ENCODE measurements at regions not wholly inside any gene's neighbourhood (a gene's known extent, or its start where the extent isn't known, plus 50 kb on each side); places are given as distances from the start of the nearest gene placed in this dataset.

GRCh38 chr6:134840086-134840867, 109.6 kb downstream of the ALDH8A1 start:
- 75 to 89% (median 84%) methylated on average over 6 to 7 of the region's 7 CpGs for WGBS, 4 donors
- Histone ChIP-seq H3K36me3 (replicated peaks in 1 of 2) (no peaks in the 10 kb centered on the region), H3K27me3 (no peaks in the 10 kb centered on the region), H3K4me3 (no peak overlapping the region), H3K9me3 (replicated peaks in 1 of 3) (no peaks in the 10 kb centered on the region), H3K27ac (no peak overlapping the region), H3K4me1 (replicated peaks in 1 of 2) (no peaks in the 10 kb centered on the region)
- intact Hi-C loops (cut with DNase I): no loop called here
- TF ChIP-seq POLR2A (IDR thresholded peaks at IDR 0.05): no peak
- TF ChIP-seq, protein P1, sequence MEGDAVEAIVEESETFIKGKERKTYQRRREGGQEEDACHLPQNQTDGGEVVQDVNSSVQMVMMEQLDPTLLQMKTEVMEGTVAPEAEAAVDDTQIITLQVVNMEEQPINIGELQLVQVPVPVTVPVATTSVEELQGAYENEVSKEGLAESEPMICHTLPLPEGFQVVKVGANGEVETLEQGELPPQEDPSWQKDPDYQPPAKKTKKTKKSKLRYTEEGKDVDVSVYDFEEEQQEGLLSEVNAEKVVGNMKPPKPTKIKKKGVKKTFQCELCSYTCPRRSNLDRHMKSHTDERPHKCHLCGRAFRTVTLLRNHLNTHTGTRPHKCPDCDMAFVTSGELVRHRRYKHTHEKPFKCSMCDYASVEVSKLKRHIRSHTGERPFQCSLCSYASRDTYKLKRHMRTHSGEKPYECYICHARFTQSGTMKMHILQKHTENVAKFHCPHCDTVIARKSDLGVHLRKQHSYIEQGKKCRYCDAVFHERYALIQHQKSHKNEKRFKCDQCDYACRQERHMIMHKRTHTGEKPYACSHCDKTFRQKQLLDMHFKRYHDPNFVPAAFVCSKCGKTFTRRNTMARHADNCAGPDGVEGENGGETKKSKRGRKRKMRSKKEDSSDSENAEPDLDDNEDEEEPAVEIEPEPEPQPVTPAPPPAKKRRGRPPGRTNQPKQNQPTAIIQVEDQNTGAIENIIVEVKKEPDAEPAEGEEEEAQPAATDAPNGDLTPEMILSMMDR (IDR thresholded peaks at IDR 0.05): no peak
- DNase-seq: no peak

GRCh38 chr6:134835993-134836392, 113.9 kb downstream of the ALDH8A1 start:
- 56 to 70% (median 59%) methylated on average over 2 of the region's 2 CpGs for WGBS, 4 donors
- H3K9me3 ChIP-seq (replicated peaks in 1 of 3): no peaks in the 10 kb centered on the region
- no peak for TF ChIP-seq POLR2A (IDR thresholded peaks at IDR 0.05)
- TF ChIP-seq, protein P1 (IDR thresholded peaks at IDR 0.05): no peak
- H3K27me3 ChIP-seq: no peaks in the 10 kb centered on the region
- H3K4me1 ChIP-seq (replicated peaks in 1 of 2): no peaks in the 10 kb centered on the region
- no peaks in the 10 kb centered on the region for H3K36me3 ChIP-seq (replicated peaks in 1 of 2)
- no peak overlapping the region for H3K27ac ChIP-seq
- DNase-seq: peak in 1 of 7 donors; percentile 10
- intact Hi-C loops (cut with DNase I): no loop called here
- no peak overlapping the region for H3K4me3 ChIP-seq

DNA sequence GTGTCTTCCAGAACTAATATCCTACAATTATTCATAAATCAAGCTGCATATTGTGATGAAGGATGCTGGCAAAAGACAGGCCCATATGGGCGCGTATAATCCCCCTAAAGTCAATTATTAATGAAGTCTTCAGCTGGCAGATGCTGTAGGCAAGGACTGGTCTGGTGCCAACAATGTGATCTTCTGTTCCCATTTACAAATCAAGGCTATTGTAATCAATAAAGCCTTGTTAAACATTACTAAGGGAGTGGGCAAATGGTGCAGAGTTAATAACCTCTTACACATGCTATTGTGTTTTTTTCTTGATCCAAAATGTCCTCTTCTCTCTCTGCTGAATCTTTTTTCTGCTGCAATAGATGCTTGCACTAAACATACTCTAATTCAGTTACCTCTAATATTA, 119.0 kb downstream of the ALDH8A1 start:
- no peaks in the 10 kb centered on the region for H3K36me3 ChIP-seq (replicated peaks in 1 of 2)
- no peak overlapping the region for H3K4me3 ChIP-seq
- no peaks in the 10 kb centered on the region for H3K9me3 ChIP-seq (replicated peaks in 1 of 3)
- intact Hi-C loops (cut with DNase I): no loop called here
- H3K27ac ChIP-seq: no peak overlapping the region
- no peak for DNase-seq
- peaks cover 0 to 10% of the 10 kb centered on the region in 2 donors for H3K4me1 ChIP-seq (replicated peaks in 1 of 2)
- TF ChIP-seq POLR2A (IDR thresholded peaks at IDR 0.05): no peak
- TF ChIP-seq, protein P1 (IDR thresholded peaks at IDR 0.05): no peak
- WGBS, 4 donors: 84 to 97% (median 89%) methylated on average over 2 of the region's 2 CpGs
- no peaks in the 10 kb centered on the region for H3K27me3 ChIP-seq

- TF ChIP-seq POLR2A (IDR thresholded peaks at IDR 0.05): no peak
- TF ChIP-seq, protein P1 (IDR thresholded peaks at IDR 0.05): no peak
- Histone ChIP-seq H3K4me3 (no peak overlapping the region), H3K36me3 (replicated peaks in 1 of 2) (no peaks in the 10 kb centered on the region), H3K4me1 (replicated peaks in 1 of 2) (peaks cover 0 to 10% of the 10 kb centered on the region in 2 donors), H3K9me3 (replicated peaks in 1 of 3) (no peaks in the 10 kb centered on the region), H3K27me3 (no peaks in the 10 kb centered on the region), H3K27ac (no peak overlapping the region)
- DNase-seq: no peak
- WGBS, 4 donors: 61 to 76% (median 74%) methylated on average over 4 of the region's 4 CpGs
- intact Hi-C loops (cut with DNase I): no loop called here
Measured at GRCh38 chr6:134830194-134830593, 119.7 kb downstream of the ALDH8A1 start.

Data from adrenal gland (tissue), 9 donors.